Globus pallidus (tissue), 1 donor: ENCODE measurements at regions not wholly inside any gene's neighbourhood (a gene's known extent, or its start where the extent isn't known, plus 50 kb on each side); places are given as distances from the start of the nearest gene placed in this dataset.

ENCODE experiments used
- DNase-seq: peaks from one replicate; pipeline ENCODE4 v3.0.0-alpha.2; 2015; ENCODE audit warnings: low spot score

DNA sequence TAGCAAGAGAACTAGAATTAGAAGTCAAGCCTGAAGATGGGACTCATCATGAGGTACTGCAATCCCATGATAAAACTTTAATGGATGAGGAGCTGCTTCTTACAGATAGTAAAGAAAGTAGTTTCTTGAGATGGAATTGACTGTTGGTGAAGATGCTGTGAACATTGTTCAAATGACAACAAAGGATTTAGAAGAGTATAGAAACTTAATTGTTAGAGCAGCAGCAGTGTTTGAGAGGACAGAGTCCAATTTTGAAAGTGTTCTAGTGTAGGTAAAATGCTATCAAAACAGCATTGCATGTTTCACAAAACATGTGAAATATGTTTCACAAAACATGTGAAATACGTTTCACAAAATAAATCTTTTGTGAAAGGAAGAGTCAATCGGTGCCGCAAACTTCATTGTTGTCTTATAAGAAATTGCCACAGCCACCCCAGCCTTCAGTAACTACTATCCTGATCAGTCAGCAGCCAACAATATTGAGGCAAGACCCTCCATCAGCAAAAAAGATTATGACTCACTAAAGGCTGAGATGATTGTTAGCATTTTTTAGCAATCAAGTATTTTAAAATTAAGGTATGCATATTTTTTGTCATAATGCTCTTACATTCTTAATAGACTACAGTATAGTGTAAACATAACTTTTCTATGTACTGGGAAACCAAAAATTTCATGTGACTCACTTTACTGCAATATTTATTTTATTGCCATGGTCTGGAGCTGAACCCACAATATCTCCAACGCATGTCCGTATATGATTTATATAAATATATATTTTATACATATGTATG lies 173.4 kb upstream of the BMP4 start:
- no peak for DNase-seq

DNA sequence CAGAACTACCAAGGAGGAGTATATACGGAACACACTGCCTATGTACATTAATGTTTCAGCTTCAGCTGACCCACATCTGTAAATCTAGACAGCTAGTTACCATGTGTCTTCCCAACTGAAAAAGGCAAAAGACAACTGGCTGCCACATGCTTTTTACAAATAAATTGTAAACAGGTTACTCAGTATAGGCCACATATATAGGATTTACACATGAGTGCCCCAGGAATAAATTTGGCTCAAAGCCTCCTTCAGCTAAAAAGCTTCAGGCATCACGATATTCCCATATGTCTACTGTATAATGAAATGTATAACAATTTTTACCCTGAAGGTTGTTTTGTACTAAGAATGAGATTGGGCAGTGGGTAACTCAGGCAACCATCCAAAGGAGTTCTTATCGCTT lies 175.9 kb upstream of the BMP4 start:
- no peak for DNase-seq

DNA sequence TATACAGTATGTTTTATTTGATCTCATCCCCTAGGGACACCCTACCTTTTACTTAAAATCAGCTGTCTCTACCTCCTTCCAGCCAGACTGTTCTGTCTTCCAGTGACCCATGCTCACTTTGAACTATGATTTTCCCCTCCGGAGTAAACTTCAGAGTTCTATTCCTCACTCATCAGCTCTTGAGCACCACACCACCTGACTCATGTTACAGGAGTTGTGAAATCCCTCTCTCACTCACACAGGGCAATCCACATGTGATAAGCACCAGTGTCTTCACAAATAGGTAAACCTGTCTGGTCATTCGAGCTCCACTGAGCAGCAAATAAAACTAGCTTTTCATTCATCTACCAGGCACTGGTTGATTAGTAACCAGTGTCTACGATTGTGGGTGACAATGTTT lies 177.3 kb upstream of the BMP4 start:
- no peak for DNase-seq

DNA sequence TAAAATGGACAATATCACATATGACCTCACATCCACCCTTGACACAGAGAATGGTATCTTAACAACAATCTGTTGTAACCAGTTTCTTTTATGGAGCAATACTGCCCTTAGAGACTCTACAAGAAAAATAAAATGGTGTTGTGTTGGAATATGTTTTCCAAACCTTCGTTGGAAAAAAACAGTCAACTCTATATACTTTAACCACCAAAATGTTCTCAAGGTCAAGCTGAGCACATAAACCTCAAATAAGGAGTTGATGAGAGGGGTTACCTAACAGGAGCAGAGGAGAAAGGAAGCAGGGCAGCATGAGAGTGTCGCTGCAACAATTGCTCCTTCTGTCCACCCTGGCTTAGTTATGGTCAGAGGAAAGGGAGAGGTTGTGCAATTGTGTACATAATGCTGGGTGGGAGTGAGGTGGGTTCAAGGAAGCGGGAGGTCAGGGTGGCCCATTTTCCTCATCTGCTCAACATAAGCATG lies 179.2 kb upstream of the BMP4 start:
- no peak for DNase-seq

DNA sequence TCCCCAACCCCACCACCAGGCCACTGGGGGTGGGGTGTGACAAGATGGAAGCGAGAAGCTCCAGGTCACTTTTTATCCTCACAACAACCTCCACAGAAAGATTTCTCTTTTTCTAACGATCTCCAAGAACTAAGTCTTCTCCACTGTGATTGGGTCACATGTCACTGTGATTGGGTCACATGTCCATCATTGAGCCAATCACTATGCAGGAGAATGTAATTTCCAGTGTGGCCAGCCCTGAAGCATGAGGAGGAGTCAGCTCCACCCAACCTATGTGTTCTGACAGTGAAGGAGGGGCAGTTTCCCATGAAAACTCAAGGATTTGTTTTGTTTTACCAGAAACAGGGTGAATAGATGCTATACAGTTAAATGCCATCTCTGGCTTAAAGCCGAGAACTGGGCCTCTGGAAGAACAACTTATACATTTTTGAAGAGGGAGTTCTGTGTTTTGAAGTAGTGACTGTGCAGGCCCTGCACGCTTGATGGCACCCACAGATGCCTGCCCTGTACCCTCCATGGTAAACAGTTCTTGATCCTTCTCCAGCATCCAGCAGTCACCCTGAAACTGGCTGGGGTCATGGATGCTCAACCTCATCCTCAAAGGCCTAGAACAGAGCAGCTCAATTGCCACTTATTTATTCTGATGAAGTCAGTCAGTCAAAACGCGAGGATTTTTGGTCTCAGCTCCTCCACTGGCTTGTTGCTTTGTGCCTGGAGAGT lies 180.4 kb upstream of the BMP4 start:
- no peak for DNase-seq

DNA sequence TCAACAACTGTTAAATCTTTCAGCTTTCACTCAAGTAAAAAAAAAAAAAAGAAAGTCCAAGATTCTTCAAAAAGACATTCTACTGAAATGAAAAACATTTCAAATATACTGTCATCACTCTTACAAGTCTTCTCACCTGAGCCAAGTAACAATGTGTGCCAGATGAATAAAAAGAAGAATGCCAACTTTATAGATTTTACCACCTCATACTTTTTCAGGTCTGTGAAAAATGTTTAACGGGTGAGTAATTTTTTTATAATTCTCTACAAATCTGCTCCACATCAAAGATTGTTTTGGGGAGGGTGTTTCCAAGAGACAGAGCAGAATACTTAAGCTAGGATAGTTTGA lies 181.0 kb upstream of the BMP4 start:
- DNase-seq: no peak

DNA sequence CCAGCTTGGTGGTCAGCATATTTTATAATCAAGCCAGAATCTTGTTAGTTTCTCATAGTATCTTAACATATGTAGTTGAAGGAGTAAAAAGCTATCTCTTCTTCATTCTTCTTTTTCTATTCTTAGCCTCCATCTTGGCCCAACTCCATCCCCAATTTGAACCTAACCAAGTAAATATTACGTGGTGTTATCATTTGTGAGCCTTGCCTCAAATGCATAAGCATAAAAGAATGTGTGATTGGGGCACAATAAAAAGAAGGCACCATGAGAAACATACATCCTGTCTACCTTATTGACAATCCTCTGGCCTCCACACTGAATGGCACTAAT lies 181.4 kb upstream of the BMP4 start:
- no peak for DNase-seq

DNA sequence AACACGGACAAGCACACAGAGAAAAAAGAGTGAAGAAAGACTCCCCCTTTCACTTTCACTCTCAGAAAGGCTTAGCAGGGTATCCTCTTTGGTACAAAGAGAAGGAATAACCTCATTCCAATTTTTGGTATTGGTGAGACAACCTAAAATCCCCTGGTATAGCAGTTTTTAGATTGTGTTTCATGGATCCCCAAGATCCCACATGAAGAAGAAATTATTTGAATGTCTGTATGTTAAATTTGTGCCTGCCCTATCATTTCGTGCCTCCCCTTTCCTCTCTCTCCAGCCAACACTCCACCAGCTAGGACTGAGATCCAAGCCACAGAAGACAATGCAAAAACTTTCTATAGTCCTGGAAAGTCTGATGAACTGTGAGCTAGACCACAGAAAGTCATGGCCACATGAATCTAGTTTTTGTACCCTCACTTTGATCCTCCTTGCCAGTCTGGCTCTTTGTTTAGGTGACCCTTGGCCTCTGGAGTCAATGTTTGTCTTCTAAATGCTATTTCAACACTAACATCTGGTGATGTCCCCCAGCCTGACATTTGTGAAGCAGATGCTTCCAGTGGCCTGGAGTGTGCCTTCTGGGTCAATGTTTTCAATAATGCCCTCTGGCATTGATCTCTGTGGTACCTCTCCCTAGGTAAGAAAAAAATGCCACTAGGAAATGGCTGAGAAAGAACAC lies 181.9 kb upstream of the BMP4 start:
- DNase-seq: no peak

DNA sequence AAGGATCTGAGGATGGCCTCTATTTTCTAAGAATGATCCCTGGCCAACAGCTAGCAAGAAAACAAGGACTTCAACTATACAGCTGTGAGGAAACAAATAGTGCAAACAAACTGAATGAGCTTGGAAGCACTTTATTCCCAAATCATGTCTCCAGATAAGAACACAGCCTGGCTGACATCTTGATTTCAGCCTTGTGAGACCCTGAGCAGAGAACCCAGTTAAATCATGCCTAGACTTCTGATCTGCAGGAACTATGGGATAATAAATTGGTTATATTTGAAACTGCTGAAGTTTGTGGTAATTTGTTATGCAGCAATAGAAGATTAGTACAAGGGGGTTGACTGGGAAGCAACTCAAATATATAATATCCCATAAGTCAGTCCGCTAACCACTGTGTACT lies 183.9 kb upstream of the BMP4 start:
- no peak for DNase-seq

DNA sequence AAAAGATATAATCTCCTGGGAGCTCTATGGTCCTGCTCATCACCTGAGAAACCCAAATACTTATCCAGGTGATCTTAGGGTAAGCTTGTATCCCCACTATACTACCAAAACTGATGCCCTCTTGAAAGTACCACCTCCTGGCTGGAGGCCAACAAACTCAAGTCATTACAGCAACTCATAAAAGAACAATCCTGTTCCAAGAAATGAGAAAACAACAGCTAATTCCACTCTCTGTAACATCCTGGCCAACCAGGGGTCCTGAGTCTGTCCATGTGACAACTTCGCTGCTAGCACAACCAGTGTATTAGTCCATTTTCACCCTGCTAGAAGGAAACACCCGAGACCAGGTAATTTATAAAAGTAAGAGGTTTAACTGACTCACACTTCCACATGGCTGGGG lies 190.0 kb upstream of the BMP4 start:
- DNase-seq: no peak

DNA sequence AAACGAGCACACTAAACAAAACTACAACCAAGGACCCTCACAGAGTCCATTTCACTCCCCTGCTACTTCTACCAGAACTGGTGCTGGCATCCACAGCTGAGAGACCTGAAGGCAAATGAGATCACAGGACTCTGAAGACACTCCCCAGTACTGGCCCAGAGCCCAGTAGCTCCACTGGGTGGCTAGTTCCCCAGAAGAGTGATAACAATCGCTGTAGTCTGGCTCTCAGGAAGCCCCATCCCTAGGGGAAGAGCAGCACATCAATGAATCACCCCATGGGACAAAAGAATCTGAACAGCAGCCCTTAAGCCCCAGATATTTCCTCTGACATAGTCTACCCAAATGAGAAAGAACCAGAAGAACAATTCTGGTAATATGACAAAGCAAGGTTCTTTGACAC lies 190.7 kb upstream of the BMP4 start:
- DNase-seq: no peak

DNA sequence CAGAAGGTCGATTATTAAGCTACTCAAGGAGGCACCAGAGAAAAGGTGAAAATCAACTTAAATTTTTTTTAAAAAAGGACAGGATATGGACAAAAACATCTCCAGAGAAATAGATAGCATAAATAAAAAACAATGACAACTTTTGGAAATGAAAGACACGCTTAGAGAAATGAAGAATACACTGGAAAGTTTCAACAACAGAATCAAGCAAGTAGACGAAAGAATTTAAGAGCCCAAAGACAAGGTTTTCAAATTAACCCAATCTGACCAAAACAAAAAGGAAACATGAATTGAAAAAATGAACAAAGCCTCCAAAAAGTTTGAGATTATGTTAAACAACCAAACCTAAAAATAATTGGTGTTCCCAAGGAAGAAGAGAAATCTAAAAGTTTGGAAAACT lies 191.1 kb upstream of the BMP4 start:
- no peak for DNase-seq

DNA sequence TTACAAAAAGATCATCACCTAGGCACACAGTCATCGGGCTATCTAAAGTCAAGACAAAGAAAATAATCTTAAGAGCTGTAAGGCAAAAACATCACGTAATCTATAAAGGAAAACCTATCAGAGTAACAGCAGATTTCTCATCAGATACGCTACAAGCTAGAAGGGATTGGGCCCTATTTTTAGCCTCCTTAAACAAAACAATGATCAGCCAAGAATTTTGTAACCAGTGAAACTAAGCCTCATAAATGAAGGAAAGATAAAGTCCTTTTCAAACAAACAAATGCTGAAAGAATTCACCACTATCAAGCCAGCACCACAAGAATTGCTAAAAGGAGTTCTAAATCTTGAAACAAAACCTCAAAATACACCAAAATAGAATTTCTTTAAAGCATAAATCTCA lies 191.6 kb upstream of the BMP4 start:
- DNase-seq: no peak

DNA sequence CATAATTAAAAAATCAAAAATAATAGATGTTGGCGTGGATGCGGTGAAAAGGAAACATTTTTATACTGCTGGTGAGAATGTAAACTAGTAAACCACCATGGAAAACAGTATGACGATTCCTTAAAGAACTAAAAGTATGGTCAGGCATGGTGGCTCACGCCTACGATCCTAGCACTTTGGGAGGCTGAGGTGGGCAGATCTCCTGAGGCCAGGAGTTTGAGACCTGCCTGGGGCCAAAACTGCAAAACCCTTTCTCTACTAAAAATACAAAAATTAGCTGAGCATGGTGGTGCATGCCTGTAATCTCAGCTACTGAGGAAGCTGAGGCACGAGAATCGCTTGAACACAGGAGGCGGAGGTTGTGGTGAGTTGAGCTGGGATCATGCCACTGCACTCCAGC lies 195.7 kb upstream of the BMP4 start:
- no peak for DNase-seq

DNA sequence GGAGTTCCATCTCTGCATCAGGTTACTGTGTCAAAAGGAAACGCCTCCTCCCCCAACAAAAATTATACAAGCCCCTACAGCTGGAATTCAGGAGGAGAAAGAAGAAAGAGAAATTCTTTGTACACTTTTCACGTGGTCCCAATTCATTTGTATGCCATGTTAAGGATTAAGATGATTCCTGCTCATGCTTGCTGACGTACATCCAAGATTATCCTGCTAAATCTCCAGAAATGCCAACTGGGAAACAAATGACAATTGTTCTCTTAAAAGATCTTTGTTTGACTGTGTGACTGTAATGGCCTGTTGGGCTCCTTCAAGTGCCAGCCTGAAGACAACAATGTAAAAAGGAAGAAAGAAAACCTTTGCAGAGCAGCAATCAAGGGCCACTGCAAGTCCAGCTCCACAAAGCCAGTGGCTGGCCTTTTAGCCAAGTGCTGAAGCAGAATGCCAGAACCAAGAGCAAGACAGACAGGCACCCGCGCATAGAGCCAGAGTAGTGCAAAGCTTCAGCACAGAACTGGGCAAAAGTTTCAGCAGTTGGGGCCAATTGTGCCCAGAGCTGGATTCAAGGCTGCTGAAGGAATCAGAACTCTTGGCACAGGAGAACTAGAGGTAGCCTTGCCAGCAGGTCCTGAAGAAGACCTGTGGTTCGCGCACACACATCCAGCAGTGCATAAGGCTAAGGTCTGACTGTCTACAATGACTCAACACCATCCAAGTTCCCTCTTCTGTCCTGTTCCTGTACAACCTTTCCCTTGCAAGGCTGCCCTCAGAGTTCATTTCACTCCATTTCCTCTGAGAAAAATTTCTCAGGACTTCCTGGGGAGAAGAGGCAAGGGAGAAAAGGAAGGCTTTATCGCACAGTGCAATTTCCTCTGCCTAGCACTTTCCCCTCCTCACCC lies 209.7 kb upstream of the BMP4 start:
- peak; percentile 51 for DNase-seq

DNA sequence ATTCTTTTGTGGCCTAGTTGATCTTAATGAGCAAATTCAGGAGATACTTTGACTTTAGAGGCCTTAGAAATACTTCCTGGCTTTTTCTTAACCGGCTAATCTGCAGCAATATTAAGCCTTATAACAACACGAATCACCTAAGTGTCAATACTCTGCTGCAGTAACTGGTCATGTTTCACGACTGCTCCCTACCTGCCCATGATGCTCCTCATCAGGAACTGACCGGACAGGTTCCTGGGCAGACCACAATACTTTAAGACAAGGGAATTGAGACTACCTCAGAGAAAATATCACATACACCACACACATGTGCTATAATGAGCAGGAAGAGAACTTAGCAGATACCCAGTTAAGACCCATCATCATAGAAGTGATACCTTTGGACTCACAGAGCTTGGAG lies 211.9 kb upstream of the BMP4 start:
- no peak for DNase-seq

DNA sequence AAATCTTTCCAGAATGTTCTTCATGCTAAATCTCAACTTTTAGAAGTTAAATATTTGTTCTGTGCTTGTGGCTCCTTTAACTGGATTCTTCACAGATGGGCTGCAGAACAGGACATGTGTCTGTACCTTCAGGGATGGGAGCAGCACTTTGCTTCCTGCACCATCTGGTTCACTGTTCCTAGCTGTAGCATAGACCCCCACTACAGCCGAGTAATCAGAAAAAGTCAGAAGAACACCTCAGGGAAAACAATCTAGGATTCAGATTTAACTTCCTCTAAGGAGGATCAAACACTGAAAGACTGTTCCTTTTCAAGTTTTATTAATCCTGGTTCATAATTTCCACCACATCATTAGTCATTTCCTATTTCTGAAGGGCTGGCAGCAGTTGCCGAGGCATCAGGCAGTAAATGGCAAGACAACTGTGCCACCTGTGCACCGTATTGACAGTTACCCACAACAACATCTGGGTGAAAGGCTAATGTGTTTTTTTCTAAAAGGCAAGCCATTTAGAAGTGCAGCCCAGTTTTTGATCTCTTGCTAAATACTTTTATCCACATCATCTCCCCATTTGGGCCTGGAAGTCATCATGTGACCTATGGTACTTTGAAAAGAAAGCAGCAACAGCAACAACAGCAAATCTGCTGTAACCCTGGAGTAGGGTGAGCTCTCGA lies 212.8 kb upstream of the BMP4 start:
- no peak for DNase-seq

DNA sequence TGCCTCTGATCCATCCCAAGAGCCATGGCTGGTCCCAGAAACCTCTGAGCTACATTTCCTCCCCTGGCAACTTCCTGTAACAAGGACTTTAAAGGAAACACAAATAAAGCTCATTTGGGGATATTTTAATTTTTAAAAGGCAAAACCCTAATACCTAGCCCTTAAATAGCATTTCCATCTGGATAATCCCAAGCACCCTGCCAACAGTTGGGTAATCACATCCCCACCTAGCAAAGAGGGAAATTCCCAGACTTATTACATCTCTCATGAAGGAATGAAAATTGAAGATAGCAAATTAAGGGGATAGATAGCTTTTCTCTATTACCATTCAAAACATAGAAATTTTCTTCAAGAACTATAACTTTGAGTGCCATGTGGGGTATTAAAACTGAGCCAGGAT lies 213.7 kb upstream of the BMP4 start:
- no peak for DNase-seq

DNA sequence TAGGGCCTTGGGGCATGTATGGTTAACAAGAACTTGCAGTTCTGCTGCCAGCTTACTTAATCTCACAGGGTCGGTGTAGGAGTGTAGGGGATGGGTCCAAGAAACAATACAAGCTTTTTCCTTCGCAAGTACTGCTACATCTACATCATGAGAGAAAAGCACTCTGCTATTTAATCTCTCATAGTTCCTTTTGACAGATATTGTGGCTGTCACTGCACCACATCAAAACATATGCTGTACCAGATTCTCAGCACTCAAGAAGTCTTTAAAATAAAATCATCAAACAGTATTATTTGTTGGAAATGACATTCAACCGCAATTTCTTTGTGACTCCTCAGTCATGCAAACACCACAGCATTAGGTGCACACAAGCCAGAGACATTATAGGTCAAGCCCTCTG lies 215.5 kb upstream of the BMP4 start:
- no peak for DNase-seq

DNA sequence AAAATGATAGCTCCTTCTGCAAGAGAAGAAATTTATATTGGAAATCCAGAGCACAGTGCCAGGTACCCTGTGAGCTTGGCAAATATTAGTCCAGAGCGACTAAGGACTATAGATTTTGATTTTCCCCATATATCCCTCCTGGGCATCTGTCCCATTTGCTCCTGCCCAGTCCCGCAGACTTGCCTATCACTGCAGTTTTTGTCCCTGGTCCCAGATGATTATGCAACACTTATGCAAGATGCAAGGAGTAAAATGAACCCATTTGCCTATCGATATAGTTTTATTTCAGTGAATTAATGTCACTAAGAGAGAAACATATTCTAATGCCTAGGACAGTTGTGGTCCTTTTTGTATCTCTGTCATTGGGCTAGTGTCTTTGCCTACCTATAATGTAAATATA lies 215.9 kb upstream of the BMP4 start:
- no peak for DNase-seq

DNA sequence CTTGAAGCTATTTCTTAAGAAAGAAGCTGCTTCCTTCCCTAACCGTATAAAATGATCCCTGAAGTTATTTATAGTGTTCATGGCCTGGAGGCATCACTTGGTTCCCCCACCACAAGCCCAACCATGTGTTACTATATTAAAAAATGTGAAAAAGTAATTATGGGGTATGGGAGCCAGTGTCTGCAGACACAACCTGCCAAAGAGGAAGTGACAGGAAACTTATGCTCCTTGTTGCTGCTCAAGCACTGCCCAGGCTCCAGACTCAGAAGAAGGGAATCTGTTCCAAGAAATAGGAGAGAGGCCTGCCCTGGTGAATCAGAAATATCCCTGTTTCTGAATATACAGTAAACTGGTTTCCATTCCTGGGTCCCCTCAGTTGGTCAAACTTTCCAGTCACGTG lies 217.2 kb upstream of the BMP4 start:
- no peak for DNase-seq

DNA sequence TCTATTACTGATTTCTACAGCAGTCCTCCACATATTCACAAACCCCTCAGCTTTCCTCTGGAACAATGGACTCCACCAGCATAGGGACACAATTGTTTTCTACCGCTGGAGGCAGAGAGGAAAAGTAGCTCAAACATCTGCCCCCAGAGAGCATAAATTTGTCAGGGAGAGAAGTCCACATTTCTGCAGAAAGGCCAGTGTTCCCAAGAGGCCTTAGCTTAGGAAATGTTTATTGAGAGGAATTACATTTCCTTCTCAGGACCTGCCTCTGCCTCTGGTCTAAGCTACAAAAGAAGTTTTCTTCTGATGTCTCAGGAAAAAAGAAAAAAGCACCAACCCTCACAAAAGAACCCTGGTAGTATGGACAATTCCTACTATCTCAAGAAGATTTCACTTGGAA lies 217.8 kb upstream of the BMP4 start:
- no peak for DNase-seq
